Neural crest cell (in vitro differentiated cells): ENCODE measurements at regions not wholly inside any gene's neighbourhood (a gene's known extent, or its start where the extent isn't known, plus 50 kb on each side); places are given as distances from the start of the nearest gene placed in this dataset.

Source experiments
- DNase-seq: peaks from one replicate; pipeline ENCODE4 v3.0.0; 2021; ENCODE audit warnings: low read depth, mixed read lengths, low spot score
- H3K27ac Mint-ChIP-seq: one replicate; pipeline ENCODE4 v1.8.0; 2021; ENCODE audit warnings: mild to moderate bottlenecking, mixed read lengths; ENCODE audit not compliant: unreplicated experiment
- H3K27me3 Mint-ChIP-seq: 2 replicates; pipeline ENCODE4 v1.8.0; 2021; ENCODE audit warnings: low read depth, mild to moderate bottlenecking, mixed read lengths
- H3K36me3 Mint-ChIP-seq: 2 replicates; pipeline ENCODE4 v1.8.0; 2021; ENCODE audit warnings: low read depth, mild to moderate bottlenecking, mixed read lengths
- H3K4me1 Mint-ChIP-seq: 2 replicates; pipeline ENCODE4 v1.8.0; 2021; ENCODE audit warnings: mixed read lengths
- H3K4me3 Mint-ChIP-seq: one replicate; pipeline ENCODE4 v1.8.0; 2021; ENCODE audit warnings: mild to moderate bottlenecking, mixed read lengths
- H3K9me3 Mint-ChIP-seq: 2 replicates; pipeline ENCODE4 v1.8.0; 2021; ENCODE audit warnings: mixed read lengths
- TF ChIP-seq, protein P1 (sequence below): fragments of 200-600 bp; sonication (generic); conservative IDR thresholded peaks from 2 replicates; pipeline ENCODE4 v1.5.0; 2021; ENCODE audit warnings: antibody characterized with exemption, mild to moderate bottlenecking

DNA sequence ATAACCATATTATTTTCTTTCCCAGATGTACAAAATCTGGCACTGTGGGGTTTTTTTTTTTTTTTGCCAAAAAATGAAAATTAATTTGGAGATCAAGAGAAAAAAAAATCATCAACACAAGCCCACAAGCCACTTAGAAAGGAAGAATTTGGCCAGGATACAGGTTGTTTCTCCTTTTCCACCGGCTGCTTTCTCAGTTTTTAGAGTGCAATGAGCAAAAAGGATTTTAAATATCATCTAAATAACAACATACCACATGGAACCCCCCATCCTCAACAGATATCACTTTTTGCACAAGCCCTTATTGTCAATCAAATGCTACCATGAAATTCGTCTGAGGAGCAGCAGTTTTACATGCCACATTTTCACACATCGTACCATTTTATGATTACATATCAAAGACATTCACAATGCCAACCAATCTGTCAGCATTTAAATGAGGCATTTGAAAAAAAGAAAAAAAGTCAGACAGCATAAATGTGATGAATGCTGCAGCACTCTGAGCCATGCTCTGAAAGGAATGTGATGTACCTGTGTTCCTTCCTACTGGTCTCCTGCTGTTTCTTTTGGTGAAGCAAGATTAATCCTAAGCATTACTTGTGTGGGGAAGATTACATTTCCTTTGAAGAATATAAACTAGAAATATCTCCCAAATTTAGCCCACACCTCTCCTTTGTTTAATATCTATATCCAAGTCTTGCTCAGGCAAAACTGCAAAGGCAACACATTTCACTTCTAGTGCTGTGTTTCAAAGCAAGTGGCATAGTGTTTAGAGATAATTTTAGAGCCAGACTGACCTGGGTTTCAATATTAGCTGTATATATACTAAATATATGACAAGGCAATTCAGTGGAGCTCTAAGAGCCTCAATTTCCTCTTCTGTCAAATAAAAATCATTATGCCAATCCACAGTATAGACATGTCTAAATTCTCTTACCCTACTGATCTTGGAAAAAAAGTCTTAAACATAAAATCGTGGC, 391.3 kb downstream of the CMPK2 start:
- peak overlapping the region; percentile 50 for H3K27ac Mint-ChIP-seq
- peaks cover 5% of the 10 kb centered on the region for H3K36me3 Mint-ChIP-seq
- H3K4me1 Mint-ChIP-seq: peaks cover 17% of the 10 kb centered on the region
- DNase-seq: no peak
- TF ChIP-seq, protein P1, sequence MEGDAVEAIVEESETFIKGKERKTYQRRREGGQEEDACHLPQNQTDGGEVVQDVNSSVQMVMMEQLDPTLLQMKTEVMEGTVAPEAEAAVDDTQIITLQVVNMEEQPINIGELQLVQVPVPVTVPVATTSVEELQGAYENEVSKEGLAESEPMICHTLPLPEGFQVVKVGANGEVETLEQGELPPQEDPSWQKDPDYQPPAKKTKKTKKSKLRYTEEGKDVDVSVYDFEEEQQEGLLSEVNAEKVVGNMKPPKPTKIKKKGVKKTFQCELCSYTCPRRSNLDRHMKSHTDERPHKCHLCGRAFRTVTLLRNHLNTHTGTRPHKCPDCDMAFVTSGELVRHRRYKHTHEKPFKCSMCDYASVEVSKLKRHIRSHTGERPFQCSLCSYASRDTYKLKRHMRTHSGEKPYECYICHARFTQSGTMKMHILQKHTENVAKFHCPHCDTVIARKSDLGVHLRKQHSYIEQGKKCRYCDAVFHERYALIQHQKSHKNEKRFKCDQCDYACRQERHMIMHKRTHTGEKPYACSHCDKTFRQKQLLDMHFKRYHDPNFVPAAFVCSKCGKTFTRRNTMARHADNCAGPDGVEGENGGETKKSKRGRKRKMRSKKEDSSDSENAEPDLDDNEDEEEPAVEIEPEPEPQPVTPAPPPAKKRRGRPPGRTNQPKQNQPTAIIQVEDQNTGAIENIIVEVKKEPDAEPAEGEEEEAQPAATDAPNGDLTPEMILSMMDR: no peak
- H3K4me3 Mint-ChIP-seq: no peak overlapping the region
- H3K9me3 Mint-ChIP-seq: peaks cover 4% of the 10 kb centered on the region
- no peaks in the 10 kb centered on the region for H3K27me3 Mint-ChIP-seq

DNA sequence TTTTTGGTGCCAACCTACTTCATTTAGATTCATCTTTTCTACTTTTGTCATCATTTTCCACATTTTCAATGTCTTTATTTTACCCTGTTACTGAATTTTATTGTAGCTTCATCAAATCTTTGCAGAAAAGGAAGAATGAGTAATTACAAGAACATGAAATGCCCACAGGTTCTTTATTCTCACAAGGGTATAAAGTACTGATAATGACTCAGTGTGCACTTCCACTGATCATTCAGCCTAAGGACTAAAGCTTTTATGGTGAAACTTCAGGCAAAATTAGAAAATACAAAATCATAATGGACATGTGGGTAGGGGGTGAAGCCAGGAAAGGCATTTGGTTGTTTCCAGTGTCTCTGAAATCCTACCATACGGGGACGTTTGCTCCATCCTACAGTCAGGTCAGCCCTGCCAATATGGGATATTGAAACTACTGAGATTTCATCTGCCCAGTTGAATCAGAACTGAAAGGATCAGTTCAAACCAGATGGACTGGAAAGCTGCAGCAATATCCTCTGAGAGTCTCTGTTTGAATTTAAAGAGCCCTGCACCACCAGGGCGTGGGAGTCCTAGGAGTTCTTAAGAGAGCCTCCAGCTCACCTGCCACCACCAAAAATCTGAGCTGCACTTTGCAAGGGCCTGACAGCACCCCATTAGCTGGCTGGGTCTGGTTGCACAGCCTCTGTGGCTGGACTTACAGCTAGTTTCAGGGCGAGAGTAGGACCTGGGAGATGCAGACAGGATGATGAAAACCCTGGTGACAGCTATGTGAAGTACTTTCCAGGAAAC, 390.4 kb downstream of the CMPK2 start:
- Mint-ChIP-seq H3K9me3 (peaks cover 10% of the 10 kb centered on the region), H3K27me3 (no peaks in the 10 kb centered on the region), H3K36me3 (peaks cover 11% of the 10 kb centered on the region), H3K4me1 (peaks cover 14% of the 10 kb centered on the region), H3K4me3 (no peak overlapping the region), H3K27ac (no peak overlapping the region)
- TF ChIP-seq, protein P1: no peak
- DNase-seq: no peak

GRCh38 chr2:6480514-6480913, 385.2 kb downstream of the CMPK2 start:
- peaks cover 19% of the 10 kb centered on the region for H3K9me3 Mint-ChIP-seq
- peaks cover 9% of the 10 kb centered on the region for H3K4me1 Mint-ChIP-seq
- DNase-seq: no peak
- no peaks in the 10 kb centered on the region for H3K27me3 Mint-ChIP-seq
- TF ChIP-seq, protein P1: no peak
- H3K36me3 Mint-ChIP-seq: peaks cover 16% of the 10 kb centered on the region
- H3K4me3 Mint-ChIP-seq: no peak overlapping the region
- H3K27ac Mint-ChIP-seq: no peak overlapping the region

GRCh38 chr2:6482256-6482655, 383.5 kb downstream of the CMPK2 start:
- Mint-ChIP-seq H3K27ac (peak overlapping the region; percentile 57), H3K4me1 (peaks cover 9% of the 10 kb centered on the region), H3K27me3 (no peaks in the 10 kb centered on the region), H3K36me3 (peaks cover 16% of the 10 kb centered on the region), H3K9me3 (peaks cover 19% of the 10 kb centered on the region), H3K4me3 (no peak overlapping the region)
- TF ChIP-seq, protein P1: no peak
- DNase-seq: no peak

- H3K36me3 Mint-ChIP-seq: peaks cover 7% of the 10 kb centered on the region
- H3K9me3 Mint-ChIP-seq: peaks cover 23% of the 10 kb centered on the region
- no peaks in the 10 kb centered on the region for H3K27me3 Mint-ChIP-seq
Measured at GRCh38 chr2:6487765-6488164, 377.9 kb downstream of the CMPK2 start.

More at GRCh38 chr2:6487765-6488164, 377.9 kb downstream of the CMPK2 start:
- H3K4me1 Mint-ChIP-seq: peaks cover 19% of the 10 kb centered on the region
- TF ChIP-seq, protein P1: no peak
- no peak overlapping the region for H3K27ac Mint-ChIP-seq
- no peak for DNase-seq
- no peak overlapping the region for H3K4me3 Mint-ChIP-seq
